SJSA1 (cell line): ENCODE measurements at regions not wholly inside any gene's neighbourhood (a gene's known extent, or its start where the extent isn't known, plus 50 kb on each side); places are given as distances from the start of the nearest gene placed in this dataset.

Experiments
- DNase-seq, 2 experiments: peaks; one replicate each; pipeline ENCODE4 v3.0.0-alpha.2; 2015 to 2020; ENCODE audit warnings: low spot score in 2 of 2, low read depth in 1 of 2
- H3K27ac ChIP-seq: fragments of 250-450 bp; sonication (Bioruptor Pico); 2 replicates; pipeline ENCODE4 v1.5.1; 2020; ENCODE audit warnings: mild to moderate bottlenecking, moderate library complexity
- H3K27me3 ChIP-seq: fragments of 250-450 bp; sonication (Bioruptor Pico); replicated peaks from 2 replicates; pipeline ENCODE4 v1.5.1; 2020; ENCODE audit warnings: mild to moderate bottlenecking, moderate library complexity
- H3K36me3 ChIP-seq: fragments of 250-450 bp; sonication (Bioruptor Pico); 2 replicates; pipeline ENCODE4 v1.5.1; 2020; ENCODE audit warnings: mild to moderate bottlenecking
- H3K4me1 ChIP-seq: fragments of 250-450 bp; sonication (Bioruptor Pico); replicated peaks from 2 replicates; pipeline ENCODE4 v1.6.1; 2021; ENCODE audit warnings: mild to moderate bottlenecking
- H3K4me3 ChIP-seq: fragments of 250-450 bp; sonication (Bioruptor Pico); 2 replicates; pipeline ENCODE4 v1.5.1; 2020; ENCODE audit warnings: mild to moderate bottlenecking
- H3K9me3 ChIP-seq: fragments of 250-450 bp; sonication (Bioruptor Pico); replicated peaks from 2 replicates; pipeline ENCODE4 v1.5.1; 2020; ENCODE audit warnings: mild to moderate bottlenecking

GRCh38 chr4:96523611-96524010 is 683.7 kb downstream of the PDHA2 start:
- DNase-seq, result no peak
- Histone ChIP-seq H3K4me3 (no peak overlapping the region), H3K27me3 (no peaks in the 10 kb centered on the region), H3K4me1 (no peaks in the 10 kb centered on the region), H3K9me3 (no peaks in the 10 kb centered on the region), H3K27ac (no peak overlapping the region), H3K36me3 (no peaks in the 10 kb centered on the region)

GRCh38 chr4:96524311-96524875 is 684.5 kb downstream of the PDHA2 start:
- Histone ChIP-seq H3K36me3 (no peaks in the 10 kb centered on the region), H3K27me3 (no peaks in the 10 kb centered on the region), H3K27ac (no peak overlapping the region), H3K9me3 (no peaks in the 10 kb centered on the region), H3K4me3 (no peak overlapping the region), H3K4me1 (no peaks in the 10 kb centered on the region)
- DNase-seq, result no peak

DNA sequence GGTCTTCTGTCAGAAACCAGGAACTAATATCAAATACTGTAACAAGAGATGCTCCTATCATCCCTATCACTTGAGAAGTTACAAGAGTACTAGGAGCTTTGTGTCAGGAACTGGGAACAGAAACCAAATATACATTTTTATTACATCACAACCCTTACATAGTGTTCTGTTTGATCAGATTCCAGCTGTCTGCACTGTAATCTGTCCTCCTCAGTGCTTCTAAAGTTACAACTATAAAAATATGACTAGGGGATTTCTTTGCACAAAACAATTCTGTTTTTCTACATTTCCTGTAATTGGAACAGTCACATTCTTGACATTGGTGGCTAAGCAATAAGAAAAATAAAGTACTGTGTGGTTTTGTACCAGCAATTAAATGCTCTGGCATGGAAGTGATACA is 686.0 kb downstream of the PDHA2 start:
- H3K4me3 ChIP-seq, result no peak overlapping the region

DNA sequence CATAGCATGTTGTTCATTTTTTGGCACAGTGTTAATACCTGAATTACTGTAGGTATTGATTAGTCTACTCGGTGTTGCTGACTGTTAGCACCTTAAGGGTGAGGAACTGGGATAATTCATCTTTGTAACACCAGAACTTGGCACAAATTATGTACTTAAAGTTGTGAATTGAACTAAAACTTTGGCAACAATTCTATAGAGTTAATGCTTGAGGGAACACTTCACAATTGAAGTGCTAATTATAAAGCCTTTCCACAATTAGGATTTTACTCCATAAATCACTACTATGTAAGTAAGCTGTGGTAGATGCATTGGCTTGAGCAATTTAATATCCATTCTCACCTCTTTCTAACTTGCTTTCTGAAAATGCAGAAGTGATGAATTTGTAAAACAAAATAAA is 686.7 kb downstream of the PDHA2 start:
- H3K4me3 ChIP-seq, result no peak overlapping the region
- no peaks in the 10 kb centered on the region for H3K4me1 ChIP-seq
- no peak overlapping the region for H3K27ac ChIP-seq
- no peaks in the 10 kb centered on the region for H3K27me3 ChIP-seq
- no peaks in the 10 kb centered on the region for H3K36me3 ChIP-seq
- H3K9me3 ChIP-seq, result no peaks in the 10 kb centered on the region
- DNase-seq, result no peak

More for the DNA sequence above, 686.0 kb downstream of the PDHA2 start:
- no peaks in the 10 kb centered on the region for H3K4me1 ChIP-seq
- no peaks in the 10 kb centered on the region for H3K27me3 ChIP-seq
- H3K36me3 ChIP-seq, result no peaks in the 10 kb centered on the region
- H3K27ac ChIP-seq, result no peak overlapping the region
- DNase-seq, result no peak
- H3K9me3 ChIP-seq, result no peaks in the 10 kb centered on the region

DNA sequence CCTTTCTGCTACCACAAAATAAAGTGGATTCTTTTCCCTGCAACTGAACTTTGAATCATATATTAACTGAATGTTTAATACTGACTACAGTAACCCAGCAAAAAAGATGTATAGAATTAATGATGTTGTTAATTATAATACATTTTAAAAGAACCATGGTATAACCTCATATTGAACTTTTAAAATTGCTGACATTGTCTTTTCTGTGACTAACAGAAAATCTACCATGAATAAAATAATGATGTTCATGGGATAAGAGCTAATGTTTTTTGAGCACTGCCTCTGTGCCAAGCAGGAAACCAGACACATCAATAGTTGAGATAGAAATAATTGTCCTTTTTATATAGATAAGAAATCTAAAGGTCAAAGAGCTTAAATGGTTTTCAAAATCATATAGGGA is 691.9 kb downstream of the PDHA2 start:
- Histone ChIP-seq H3K4me3 (no peak overlapping the region), H3K4me1 (no peaks in the 10 kb centered on the region), H3K9me3 (no peaks in the 10 kb centered on the region), H3K27ac (no peak overlapping the region), H3K36me3 (no peaks in the 10 kb centered on the region), H3K27me3 (no peaks in the 10 kb centered on the region)
- DNase-seq, result no peak

DNA sequence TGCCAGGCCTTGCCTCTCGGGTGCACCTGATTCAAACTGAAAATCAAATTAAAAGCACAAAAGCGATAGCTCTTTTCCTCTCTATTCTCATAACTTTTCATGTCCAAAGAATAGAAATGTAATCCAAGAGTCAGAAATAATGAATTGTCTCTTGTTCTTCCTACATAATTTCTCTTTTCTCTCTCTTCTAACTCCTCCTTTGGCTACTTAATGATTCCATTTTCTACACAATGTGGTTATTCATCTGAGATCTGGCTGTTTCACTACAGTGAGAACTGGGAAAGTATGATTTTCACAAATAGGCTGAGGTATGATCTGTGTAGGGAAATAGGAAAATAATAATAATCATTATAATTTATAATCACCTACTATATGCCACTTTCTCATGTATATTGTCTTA is 703.5 kb downstream of the PDHA2 start:
- Histone ChIP-seq H3K4me1 (no peaks in the 10 kb centered on the region), H3K9me3 (no peaks in the 10 kb centered on the region), H3K4me3 (no peak overlapping the region), H3K36me3 (no peaks in the 10 kb centered on the region), H3K27ac (no peak overlapping the region), H3K27me3 (no peaks in the 10 kb centered on the region)
- DNase-seq, result no peak

- Histone ChIP-seq H3K4me1 (no peaks in the 10 kb centered on the region), H3K27me3 (no peaks in the 10 kb centered on the region), H3K9me3 (no peaks in the 10 kb centered on the region), H3K4me3 (no peak overlapping the region), H3K36me3 (no peaks in the 10 kb centered on the region), H3K27ac (no peak overlapping the region)
- DNase-seq, result no peak
Measured at GRCh38 chr4:96558466-96558865, 718.6 kb downstream of the PDHA2 start.

DNA sequence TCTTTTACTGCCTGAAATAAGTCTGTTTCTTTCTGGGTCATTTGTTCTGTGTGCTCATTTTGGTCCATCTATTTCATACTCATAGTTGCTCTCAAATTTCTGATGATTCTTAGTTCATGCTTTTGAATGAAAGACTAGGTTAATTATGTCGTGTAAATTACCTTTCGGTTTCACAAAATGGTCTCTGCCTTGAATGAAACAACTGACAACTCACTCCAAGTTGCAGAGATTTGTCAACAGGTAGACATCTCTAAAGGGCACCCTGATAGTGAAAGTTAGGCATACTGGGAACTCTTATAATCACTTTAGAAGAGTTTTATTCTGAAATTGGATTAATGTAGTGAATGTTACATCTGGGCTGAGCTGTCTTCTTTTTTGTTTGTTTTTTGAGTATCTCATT is 726.9 kb downstream of the PDHA2 start:
- no peaks in the 10 kb centered on the region for H3K4me1 ChIP-seq
- no peak overlapping the region for H3K4me3 ChIP-seq
- 0 out of 2 replicates have a peak, but pooled peaks cover 3% of the 10 kb centered on the region for H3K9me3 ChIP-seq
- no peak overlapping the region for H3K27ac ChIP-seq
- no peaks in the 10 kb centered on the region for H3K36me3 ChIP-seq
- no peaks in the 10 kb centered on the region for H3K27me3 ChIP-seq
- DNase-seq, result no peak

GRCh38 chr4:96585304-96585703 is 745.4 kb downstream of the PDHA2 start:
- no peak overlapping the region for H3K27ac ChIP-seq
- no peaks in the 10 kb centered on the region for H3K27me3 ChIP-seq
- DNase-seq, result no peak
- no peaks in the 10 kb centered on the region for H3K9me3 ChIP-seq
- no peak overlapping the region for H3K4me3 ChIP-seq
- H3K36me3 ChIP-seq, result no peaks in the 10 kb centered on the region
- H3K4me1 ChIP-seq, result no peaks in the 10 kb centered on the region

- H3K9me3 ChIP-seq, result no peaks in the 10 kb centered on the region
- H3K27me3 ChIP-seq, result no peaks in the 10 kb centered on the region
- no peak overlapping the region for H3K4me3 ChIP-seq
- DNase-seq, result no peak
- no peak overlapping the region for H3K27ac ChIP-seq
- no peaks in the 10 kb centered on the region for H3K36me3 ChIP-seq
- no peaks in the 10 kb centered on the region for H3K4me1 ChIP-seq
Measured at GRCh38 chr4:96593422-96593821, 753.5 kb downstream of the PDHA2 start.

DNA sequence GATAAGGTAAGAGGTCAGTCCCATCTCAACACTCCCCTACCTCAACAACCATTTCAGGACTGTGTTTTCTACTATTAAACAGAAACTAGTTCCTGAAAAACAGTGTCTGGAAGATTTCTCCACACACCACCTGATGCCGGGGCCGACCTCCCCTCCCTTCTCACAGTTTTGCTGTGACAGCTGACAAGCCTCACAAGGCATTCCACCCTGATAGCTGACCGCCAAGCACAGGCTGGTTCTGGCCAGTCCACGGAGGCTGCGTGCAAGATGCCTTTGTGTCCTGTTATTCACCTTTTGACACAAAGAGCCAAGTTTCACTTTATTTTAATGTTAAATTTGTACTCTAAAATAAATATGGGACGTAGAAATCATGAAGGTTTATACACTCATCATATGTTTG is 758.6 kb downstream of the PDHA2 start:
- Histone ChIP-seq H3K9me3 (no peaks in the 10 kb centered on the region), H3K27me3 (no peaks in the 10 kb centered on the region), H3K4me3 (no peak overlapping the region), H3K27ac (no peak overlapping the region), H3K36me3 (no peaks in the 10 kb centered on the region), H3K4me1 (no peaks in the 10 kb centered on the region)
- no peak for DNase-seq

DNA sequence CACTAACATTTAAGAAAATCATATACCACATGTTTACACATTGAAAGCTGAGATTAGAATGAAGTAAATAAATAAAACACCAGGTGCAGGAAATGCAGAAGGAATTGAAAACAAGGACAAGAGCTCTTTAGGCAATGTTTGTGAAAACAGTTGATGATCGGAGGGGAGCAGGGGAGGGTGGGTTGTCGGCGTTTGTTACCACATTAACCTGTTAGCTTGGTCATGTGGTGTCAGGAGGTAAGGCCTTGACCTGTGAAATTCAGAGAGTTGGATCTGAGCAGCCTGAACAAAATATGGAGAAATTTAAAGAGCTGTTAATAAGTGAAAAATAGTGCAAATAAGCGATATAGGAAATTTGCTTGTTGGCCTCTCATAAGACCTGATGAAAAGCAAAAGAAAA is 759.9 kb downstream of the PDHA2 start:
- no peaks in the 10 kb centered on the region for H3K9me3 ChIP-seq
- H3K27ac ChIP-seq, result no peak overlapping the region
- no peaks in the 10 kb centered on the region for H3K36me3 ChIP-seq
- H3K27me3 ChIP-seq, result no peaks in the 10 kb centered on the region
- no peaks in the 10 kb centered on the region for H3K4me1 ChIP-seq
- no peak overlapping the region for H3K4me3 ChIP-seq
- DNase-seq, result no peak

DNA sequence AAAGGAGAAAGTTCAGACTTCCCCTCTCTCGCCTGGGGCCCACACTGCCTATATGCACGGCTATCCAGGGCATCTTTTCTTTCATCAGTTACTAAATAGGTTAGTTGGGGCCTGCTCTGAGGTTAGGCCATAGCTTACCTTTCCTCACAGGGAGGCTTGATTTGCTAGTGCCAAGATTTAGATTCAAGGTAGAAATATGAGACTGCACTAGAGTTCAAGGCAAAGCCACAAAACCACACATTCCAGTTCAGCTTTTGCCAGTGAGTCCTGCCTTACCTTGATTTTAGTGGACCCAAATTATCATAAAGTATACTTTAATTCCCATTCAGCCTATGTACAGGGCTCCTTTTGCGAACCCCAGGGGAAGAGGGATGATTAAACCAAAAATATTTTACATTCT is 762.8 kb downstream of the PDHA2 start:
- no peaks in the 10 kb centered on the region for H3K36me3 ChIP-seq
- H3K9me3 ChIP-seq, result no peaks in the 10 kb centered on the region
- DNase-seq, result no peak
- H3K4me3 ChIP-seq, result no peak overlapping the region
- H3K27ac ChIP-seq, result no peak overlapping the region
- H3K4me1 ChIP-seq, result no peaks in the 10 kb centered on the region
- no peaks in the 10 kb centered on the region for H3K27me3 ChIP-seq

GRCh38 chr4:96603641-96604040 is 763.7 kb downstream of the PDHA2 start:
- DNase-seq, result no peak
- Histone ChIP-seq H3K4me3 (no peak overlapping the region), H3K27ac (no peak overlapping the region), H3K9me3 (no peaks in the 10 kb centered on the region), H3K36me3 (no peaks in the 10 kb centered on the region), H3K4me1 (no peaks in the 10 kb centered on the region), H3K27me3 (no peaks in the 10 kb centered on the region)

DNA sequence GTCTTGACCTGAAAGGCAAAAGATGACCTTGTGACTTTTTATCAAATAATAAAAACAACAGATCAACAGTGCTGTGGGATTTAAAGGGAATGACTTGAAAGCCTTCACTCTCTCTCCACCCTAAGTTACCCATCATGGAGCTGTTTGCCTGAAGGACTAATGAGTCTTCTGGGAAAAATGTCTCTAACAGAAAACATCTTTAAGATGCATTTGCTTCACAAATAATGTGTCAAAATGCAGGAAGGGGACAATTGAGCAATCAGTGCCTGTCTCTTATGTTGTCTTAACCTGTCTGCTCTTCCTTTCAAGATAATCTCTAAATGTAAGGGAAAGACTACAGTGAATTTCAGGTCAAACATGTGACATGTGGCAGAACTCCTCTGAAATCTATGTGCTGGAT is 766.6 kb downstream of the PDHA2 start:
- Histone ChIP-seq H3K4me1 (no peaks in the 10 kb centered on the region), H3K27ac (no peak overlapping the region), H3K27me3 (no peaks in the 10 kb centered on the region), H3K9me3 (no peaks in the 10 kb centered on the region), H3K4me3 (no peak overlapping the region), H3K36me3 (no peaks in the 10 kb centered on the region)
- no peak for DNase-seq
